ENCODE measurements at regions not wholly inside any gene's neighbourhood (a gene's known extent, or its start where the extent isn't known, plus 50 kb on each side); places are given as distances from the start of the nearest gene placed in this dataset.

DNA sequence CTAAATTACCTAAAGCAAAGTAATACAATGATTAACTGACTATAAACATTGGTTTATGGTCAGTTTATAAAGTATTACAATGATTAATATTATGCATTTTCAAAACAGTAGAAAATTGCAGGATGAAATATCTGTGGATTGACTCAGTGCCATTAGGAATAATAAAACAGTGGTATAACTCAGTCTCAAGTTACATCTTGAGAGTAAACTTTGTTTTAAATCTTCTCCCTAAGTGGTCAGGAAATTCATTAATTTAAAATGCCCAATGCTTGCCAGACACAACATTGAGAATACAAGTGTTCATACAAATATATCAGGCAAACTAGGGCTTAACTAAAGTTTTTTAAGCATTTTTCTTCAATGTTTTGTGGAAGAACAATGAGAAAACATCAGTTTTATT, 257.8 kb downstream of the ETV1 start:
- H3K27ac ChIP-seq (ENCODE audit: low read depth in 2 of 2, low read length in 2 of 2), result no peak overlapping the region
- no peak for FAIRE-seq
- peak in 2 of 5 donors; percentile 26 to 56 for DNase-seq
- no peaks in the 10 kb centered on the region for H3K36me3 ChIP-seq (ENCODE audit: control insufficient read depth in 2 of 3, insufficient read depth in 3 of 3, low read length in 3 of 3)
- TF ChIP-seq, protein P1, sequence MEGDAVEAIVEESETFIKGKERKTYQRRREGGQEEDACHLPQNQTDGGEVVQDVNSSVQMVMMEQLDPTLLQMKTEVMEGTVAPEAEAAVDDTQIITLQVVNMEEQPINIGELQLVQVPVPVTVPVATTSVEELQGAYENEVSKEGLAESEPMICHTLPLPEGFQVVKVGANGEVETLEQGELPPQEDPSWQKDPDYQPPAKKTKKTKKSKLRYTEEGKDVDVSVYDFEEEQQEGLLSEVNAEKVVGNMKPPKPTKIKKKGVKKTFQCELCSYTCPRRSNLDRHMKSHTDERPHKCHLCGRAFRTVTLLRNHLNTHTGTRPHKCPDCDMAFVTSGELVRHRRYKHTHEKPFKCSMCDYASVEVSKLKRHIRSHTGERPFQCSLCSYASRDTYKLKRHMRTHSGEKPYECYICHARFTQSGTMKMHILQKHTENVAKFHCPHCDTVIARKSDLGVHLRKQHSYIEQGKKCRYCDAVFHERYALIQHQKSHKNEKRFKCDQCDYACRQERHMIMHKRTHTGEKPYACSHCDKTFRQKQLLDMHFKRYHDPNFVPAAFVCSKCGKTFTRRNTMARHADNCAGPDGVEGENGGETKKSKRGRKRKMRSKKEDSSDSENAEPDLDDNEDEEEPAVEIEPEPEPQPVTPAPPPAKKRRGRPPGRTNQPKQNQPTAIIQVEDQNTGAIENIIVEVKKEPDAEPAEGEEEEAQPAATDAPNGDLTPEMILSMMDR (IDR thresholded peaks at IDR 0.05; ENCODE audit: borderline replicate concordance, extremely low read depth, insufficient read depth), result no peak
- H3K4me3 ChIP-seq (ENCODE audit: low read length in 3 of 3), result no peak overlapping the region
- no peak overlapping the region for H3K9ac ChIP-seq (ENCODE audit: low read length in 3 of 3)
- no peaks in the 10 kb centered on the region for H3K9me3 ChIP-seq (ENCODE audit: control insufficient read depth in 2 of 3, insufficient read depth in 1 of 3, low read length in 3 of 3)
- intact Hi-C loops (cut with DNase I), result no loop called here
- H3K4me1 ChIP-seq (ENCODE audit: control insufficient read depth in 2 of 3, insufficient read depth in 2 of 3, low read depth in 1 of 3, low read length in 3 of 3), result no peaks in the 10 kb centered on the region
- H3K27me3 ChIP-seq (ENCODE audit: control insufficient read depth, insufficient read depth, low read length), result no peaks in the 10 kb centered on the region

- Histone ChIP-seq H3K4me3 (ENCODE audit: low read length in 3 of 3) (no peak overlapping the region), H3K36me3 (ENCODE audit: control insufficient read depth in 2 of 3, insufficient read depth in 3 of 3, low read length in 3 of 3) (no peaks in the 10 kb centered on the region), H3K4me1 (ENCODE audit: control insufficient read depth in 2 of 3, insufficient read depth in 2 of 3, low read depth in 1 of 3, low read length in 3 of 3) (no peaks in the 10 kb centered on the region), H3K9ac (ENCODE audit: low read length in 3 of 3) (no peak overlapping the region), H3K27ac (ENCODE audit: low read depth in 2 of 2, low read length in 2 of 2) (no peak overlapping the region), H3K9me3 (ENCODE audit: control insufficient read depth in 2 of 3, insufficient read depth in 1 of 3, low read length in 3 of 3) (no peaks in the 10 kb centered on the region), H3K27me3 (ENCODE audit: control insufficient read depth, insufficient read depth, low read length) (no peaks in the 10 kb centered on the region)
- TF ChIP-seq, protein P1 (IDR thresholded peaks at IDR 0.05; ENCODE audit: borderline replicate concordance, extremely low read depth, insufficient read depth), result no peak
- DNase-seq (no peak), FAIRE-seq (no peak)
- intact Hi-C loops (cut with DNase I), result no loop called here
These were observed 251.9 kb downstream of the ETV1 start for GRCh38 chr7:13737563-13737962.

DNA sequence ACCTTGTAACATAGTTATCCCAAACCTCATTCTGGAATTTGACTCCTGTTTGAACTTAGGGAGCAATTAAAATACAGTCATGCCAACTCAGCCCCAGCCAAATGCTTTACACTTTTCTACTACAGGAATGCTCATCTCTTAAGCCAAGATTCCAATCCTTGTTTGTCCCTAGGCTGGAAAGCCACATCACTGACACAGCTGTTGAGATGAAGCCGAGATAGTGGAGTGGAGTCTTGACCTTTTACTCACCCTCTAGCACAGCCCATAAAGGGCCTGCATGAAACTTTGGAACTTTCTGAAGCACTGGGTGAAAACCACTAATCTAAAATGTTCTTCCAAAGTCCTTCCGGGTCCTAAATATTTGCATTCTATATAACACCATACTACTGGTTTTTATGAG, 247.3 kb downstream of the ETV1 start:
- TF ChIP-seq, protein P1 (IDR thresholded peaks at IDR 0.05; ENCODE audit: borderline replicate concordance, extremely low read depth, insufficient read depth), result no peak
- FAIRE-seq (no peak), DNase-seq (peak in 2 of 5 donors; percentile 20 to 26)
- no peaks in the 10 kb centered on the region for H3K4me1 ChIP-seq (ENCODE audit: control insufficient read depth in 2 of 3, insufficient read depth in 2 of 3, low read depth in 1 of 3, low read length in 3 of 3)
- no peaks in the 10 kb centered on the region for H3K27me3 ChIP-seq (ENCODE audit: control insufficient read depth, insufficient read depth, low read length)
- intact Hi-C loops (cut with DNase I), result no loop called here
- no peaks in the 10 kb centered on the region for H3K9me3 ChIP-seq (ENCODE audit: control insufficient read depth in 2 of 3, insufficient read depth in 1 of 3, low read length in 3 of 3)
- H3K27ac ChIP-seq (ENCODE audit: low read depth in 2 of 2, low read length in 2 of 2), result no peak overlapping the region
- H3K4me3 ChIP-seq (ENCODE audit: low read length in 3 of 3), result no peak overlapping the region
- no peak overlapping the region for H3K9ac ChIP-seq (ENCODE audit: low read length in 3 of 3)
- no peaks in the 10 kb centered on the region for H3K36me3 ChIP-seq (ENCODE audit: control insufficient read depth in 2 of 3, insufficient read depth in 3 of 3, low read length in 3 of 3)

GRCh38 chr7:13742811-13743210, 246.7 kb downstream of the ETV1 start:
- no peak overlapping the region for H3K4me3 ChIP-seq (ENCODE audit: low read length in 3 of 3)
- TF ChIP-seq, protein P1 (IDR thresholded peaks at IDR 0.05; ENCODE audit: borderline replicate concordance, extremely low read depth, insufficient read depth), result peak; percentile 53
- intact Hi-C loops (cut with DNase I), result no loop called here
- no peaks in the 10 kb centered on the region for H3K9me3 ChIP-seq (ENCODE audit: control insufficient read depth in 2 of 3, insufficient read depth in 1 of 3, low read length in 3 of 3)
- DNase-seq, result peak in 3 of 5 donors; percentile 34 to 78 (median 43)
- H3K27me3 ChIP-seq (ENCODE audit: control insufficient read depth, insufficient read depth, low read length), result no peaks in the 10 kb centered on the region
- H3K27ac ChIP-seq (ENCODE audit: low read depth in 2 of 2, low read length in 2 of 2), result no peak overlapping the region
- no peak overlapping the region for H3K9ac ChIP-seq (ENCODE audit: low read length in 3 of 3)
- no peak for FAIRE-seq
- no peaks in the 10 kb centered on the region for H3K36me3 ChIP-seq (ENCODE audit: control insufficient read depth in 2 of 3, insufficient read depth in 3 of 3, low read length in 3 of 3)
- H3K4me1 ChIP-seq (ENCODE audit: control insufficient read depth in 2 of 3, insufficient read depth in 2 of 3, low read depth in 1 of 3, low read length in 3 of 3), result no peaks in the 10 kb centered on the region
